ENCODE measurements at regions not wholly inside any gene's neighbourhood (a gene's known extent, or its start where the extent isn't known, plus 50 kb on each side); places are given as distances from the start of the nearest gene placed in this dataset.

- TF ChIP-seq, protein P1, sequence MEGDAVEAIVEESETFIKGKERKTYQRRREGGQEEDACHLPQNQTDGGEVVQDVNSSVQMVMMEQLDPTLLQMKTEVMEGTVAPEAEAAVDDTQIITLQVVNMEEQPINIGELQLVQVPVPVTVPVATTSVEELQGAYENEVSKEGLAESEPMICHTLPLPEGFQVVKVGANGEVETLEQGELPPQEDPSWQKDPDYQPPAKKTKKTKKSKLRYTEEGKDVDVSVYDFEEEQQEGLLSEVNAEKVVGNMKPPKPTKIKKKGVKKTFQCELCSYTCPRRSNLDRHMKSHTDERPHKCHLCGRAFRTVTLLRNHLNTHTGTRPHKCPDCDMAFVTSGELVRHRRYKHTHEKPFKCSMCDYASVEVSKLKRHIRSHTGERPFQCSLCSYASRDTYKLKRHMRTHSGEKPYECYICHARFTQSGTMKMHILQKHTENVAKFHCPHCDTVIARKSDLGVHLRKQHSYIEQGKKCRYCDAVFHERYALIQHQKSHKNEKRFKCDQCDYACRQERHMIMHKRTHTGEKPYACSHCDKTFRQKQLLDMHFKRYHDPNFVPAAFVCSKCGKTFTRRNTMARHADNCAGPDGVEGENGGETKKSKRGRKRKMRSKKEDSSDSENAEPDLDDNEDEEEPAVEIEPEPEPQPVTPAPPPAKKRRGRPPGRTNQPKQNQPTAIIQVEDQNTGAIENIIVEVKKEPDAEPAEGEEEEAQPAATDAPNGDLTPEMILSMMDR (IDR thresholded peaks at IDR 0.05): no peak
- no peak for TF ChIP-seq POLR2A (IDR thresholded peaks at IDR 0.05; ENCODE audit: low read depth)
Observed at GRCh38 chr13:58056426-58056825, 424.9 kb downstream of the PCDH17 start.
